IMR-90 (cell line): ENCODE measurements at regions not wholly inside any gene's neighbourhood (a gene's known extent, or its start where the extent isn't known, plus 50 kb on each side); places are given as distances from the start of the nearest gene placed in this dataset.

Experiments
- ATAC-seq: fragments of 200-7000 bp; cut with Tn5 transposase; 2 replicates; pipeline ENCODE4 v1.9.1; 2020; ENCODE audit warnings: low read depth, mild to moderate bottlenecking, moderate library complexity
- BruUV-seq: library from RNA; stranded (reverse); fragments of 400-500 nt; replicated peaks from 2 replicates; lab custom pipeline; 2021; lab: Mats Ljungman, UMichigan
- CTCF ChIA-PET: fragments of 300-600 bp; formaldehyde crosslinking; extraction: SDS; loops from one replicate; lab custom pipeline; 2021; ENCODE audit warnings: antibody characterized with exemption; lab: Yijun Ruan, JAX
- POLR2A ChIA-PET: fragments of 300-600 bp; sonication (Branson Sonifier 250); formaldehyde crosslinking; loops from one replicate; lab custom pipeline; 2022; ENCODE audit warnings: antibody characterized with exemption; ENCODE audit not compliant: unreplicated experiment; lab: Charles Lee
- DNase-seq: peaks from one replicate; pipeline ENCODE4 v3.0.0; 2013
- H2AFZ ChIP-seq: replicated peaks from 2 replicates; pipeline ENCODE3; 2013; ENCODE audit warnings: low read length, mild to moderate bottlenecking; ENCODE audit not compliant: poor library complexity
- H2AK5ac ChIP-seq: 2 replicates; pipeline ENCODE4 v1.6.1; 2013; ENCODE audit warnings: low read depth, low read length, inconsistent platforms
- H2AK9ac ChIP-seq: replicated peaks from 2 replicates; pipeline ENCODE3; 2013; ENCODE audit warnings: mild to moderate bottlenecking, low read depth, low read length, moderate library complexity; ENCODE audit not compliant: poor library complexity
- H2BK120ac ChIP-seq: 2 replicates; pipeline ENCODE4 v1.6.1; 2013; ENCODE audit warnings: low read depth, low read length, inconsistent platforms
- H2BK15ac ChIP-seq: 3 replicates; pipeline ENCODE4 v1.6.1; 2013; ENCODE audit warnings: low read depth, low read length, inconsistent platforms
- H2BK20ac ChIP-seq: 2 replicates; pipeline ENCODE4 v1.6.1; 2013; ENCODE audit warnings: low read depth, mild to moderate bottlenecking, inconsistent platforms, low read length, moderate library complexity
- H2BK5ac ChIP-seq: 2 replicates; pipeline ENCODE4 v1.6.1; 2013; ENCODE audit warnings: mild to moderate bottlenecking, low read depth, low read length, inconsistent platforms; ENCODE audit not compliant: poor library complexity, severe bottlenecking
- H3K14ac ChIP-seq: replicated peaks from 2 replicates; pipeline ENCODE4 v1.6.1; 2013; ENCODE audit warnings: low read depth, low read length, inconsistent platforms
- H3K18ac ChIP-seq: 2 replicates; pipeline ENCODE4 v1.6.1; 2013; ENCODE audit warnings: low read depth, low read length, control low read depth
- H3K23ac ChIP-seq: 2 replicates; pipeline ENCODE4 v1.6.1; 2013; ENCODE audit warnings: low read depth, low read length, inconsistent platforms
- H3K27ac ChIP-seq: 2 replicates; pipeline ENCODE4 v1.5.1; 2013; ENCODE audit warnings: mild to moderate bottlenecking, control low read depth, low read length; ENCODE audit not compliant: insufficient read depth
- H3K27me3 ChIP-seq: 2 replicates; pipeline ENCODE4 v1.6.1; 2013; ENCODE audit warnings: low read length; ENCODE audit not compliant: control insufficient read depth, insufficient read depth
- H3K36me3 ChIP-seq: 2 replicates; pipeline ENCODE4 v1.6.1; 2013; ENCODE audit warnings: low read length, mixed read lengths; ENCODE audit not compliant: control insufficient read depth, insufficient read depth
- H3K4ac ChIP-seq: 2 replicates; pipeline ENCODE4 v1.6.1; 2013; ENCODE audit warnings: low read depth, low read length, inconsistent platforms
- H3K4me1 ChIP-seq: 2 replicates; pipeline ENCODE4 v1.6.1; 2013; ENCODE audit warnings: low read length, mixed read lengths; ENCODE audit not compliant: control insufficient read depth, insufficient read depth
- H3K4me2 ChIP-seq: 2 replicates; pipeline ENCODE4 v1.6.1; 2013; ENCODE audit warnings: low read depth, mild to moderate bottlenecking, control low read depth, low read length, moderate library complexity
- H3K4me3 ChIP-seq: 2 replicates; pipeline ENCODE4 v1.5.1; 2013; ENCODE audit warnings: low read depth, mild to moderate bottlenecking, control low read depth, low read length, moderate library complexity; ENCODE audit not compliant: insufficient read depth
- H3K56ac ChIP-seq: 2 replicates; pipeline ENCODE4 v1.6.1; 2013; ENCODE audit warnings: low read length, inconsistent platforms; ENCODE audit not compliant: insufficient read depth; ENCODE audit errors: extremely low read depth
- H3K79me1 ChIP-seq, 2 experiments: 2 replicates each; pipeline ENCODE4 v1.6.1; 2013; ENCODE audit warnings: low read length in 2 of 2, inconsistent platforms in 1 of 2, low read depth in 1 of 2
- H3K9ac ChIP-seq: 2 replicates; pipeline ENCODE4 v1.6.1; 2013; ENCODE audit warnings: low read depth, low read length, control low read depth
- H3K9me1 ChIP-seq: 2 replicates; pipeline ENCODE4 v1.6.1; 2013; ENCODE audit warnings: low read length, inconsistent platforms; ENCODE audit not compliant: insufficient read depth
- H3K9me3 ChIP-seq: 2 replicates; pipeline ENCODE4 v1.6.1; 2013; ENCODE audit warnings: low read length; ENCODE audit not compliant: control insufficient read depth, insufficient read depth
- H4K20me1 ChIP-seq: 2 replicates; pipeline ENCODE4 v1.6.1; 2013; ENCODE audit warnings: low read length, inconsistent platforms; ENCODE audit not compliant: insufficient read depth
- H4K5ac ChIP-seq: 2 replicates; pipeline ENCODE4 v1.6.1; 2013; ENCODE audit warnings: mild to moderate bottlenecking, low read depth, low read length, control low read depth
- H4K8ac ChIP-seq, 2 experiments: 2 replicates each; pipeline ENCODE4 v1.6.1; 2013; ENCODE audit warnings: low read depth in 2 of 2, low read length in 2 of 2, control low read depth in 1 of 2, inconsistent platforms in 1 of 2
- H4K91ac ChIP-seq: 2 replicates; pipeline ENCODE4 v1.6.1; 2013; ENCODE audit warnings: low read depth, low read length, inconsistent platforms; ENCODE audit not compliant: insufficient read depth
- BHLHE40 ChIP-seq: fragments of 150-350 bp; IDR thresholded peaks from 2 replicates; pipeline ENCODE4 v1.6.1; 2016; ENCODE audit warnings: mild to moderate bottlenecking, low read depth, low read length
- CEBPB ChIP-seq: IDR thresholded peaks from 2 replicates; pipeline ENCODE4 v1.6.1; 2012; ENCODE audit warnings: low read depth, low read length, improper control_type of control experiment
- CTCF ChIP-seq: conservative IDR thresholded peaks from 2 replicates; pipeline ENCODE4 v1.5.1; 2012; ENCODE audit warnings: mild to moderate bottlenecking, low read depth, low read length, improper control_type of control experiment
- ELK1 ChIP-seq: fragments of 150-350 bp; IDR thresholded peaks from 2 replicates; pipeline ENCODE4 v1.6.1; 2016; ENCODE audit warnings: low read depth, mild to moderate bottlenecking, low read length, moderate library complexity, borderline replicate concordance
- MAFK ChIP-seq: IDR thresholded peaks from 2 replicates; pipeline ENCODE4 v1.6.1; 2012; ENCODE audit warnings: low read depth, low read length, improper control_type of control experiment
- MXI1 ChIP-seq: IDR thresholded peaks from 2 replicates; pipeline ENCODE4 v1.6.1; 2012; ENCODE audit warnings: low read depth, mild to moderate bottlenecking, low read length, moderate library complexity, borderline replicate concordance
- POLR2A ChIP-seq: IDR thresholded peaks from 2 replicates; pipeline ENCODE4 v1.6.1; 2012; ENCODE audit warnings: mild to moderate bottlenecking, low read depth, low read length
- RCOR1 ChIP-seq: IDR thresholded peaks from 2 replicates; pipeline ENCODE4 v1.6.1; 2012; ENCODE audit warnings: mild to moderate bottlenecking, low read length, improper control_type of control experiment; ENCODE audit not compliant: insufficient replicate concordance
- SMC3 ChIP-seq: fragments of 150-350 bp; IDR thresholded peaks from 2 replicates; pipeline ENCODE4 v1.6.1; 2016; ENCODE audit warnings: low read depth, mild to moderate bottlenecking, antibody characterized with exemption, low read length, moderate library complexity
- WGBS, 2 experiments: methylation state at CpG; one replicate each; pipeline versions ENCODE4 v1.1.5 to v1.1.7; 2013; ENCODE audit warnings: missing lambda C conversion rate in 2 of 2; ENCODE audit not compliant: insufficient read length in 1 of 2; ENCODE audit errors: extremely low coverage in 2 of 2; 5-methylcytosine and 5-hydroxymethylcytosine counted together
- dilution Hi-C: fragments of 300-500 bp; cut with HindIII; formaldehyde crosslinking; loops from one replicate; pipeline ENCODE4 v1.14.3; 2018; ENCODE audit warnings: low sequenced_read_pairs; ENCODE audit not compliant: unreplicated experiment
- in situ Hi-C: fragments of 300-500 bp; cut with MboI; formaldehyde crosslinking; loops from 3 replicates; pipeline ENCODE4 v1.14.3; 2019; ENCODE audit warnings: low sequenced_read_pairs, inconsistent platforms, mixed read lengths
- intact Hi-C: fragments of 100-400 bp; cut with micrococcal nuclease; formaldehyde crosslinking; loops from 2 replicates; pipeline ENCODE4 v1.10.0; 2022

- no peak for TF ChIP-seq CTCF
- TF ChIP-seq MAFK, result no peak
These were observed 480.6 kb downstream of the TMEM114 start (continued) for GRCh38 chr16:8109510-8110369.

GRCh38 chr16:8108991-8109509, 481.3 kb downstream of the TMEM114 start:
- no peak overlapping the region for H4K8ac ChIP-seq
- TF ChIP-seq SMC3, result no peak
- no peak for TF ChIP-seq POLR2A
- TF ChIP-seq RCOR1, result no peak
- no peak for TF ChIP-seq BHLHE40
- no peak for TF ChIP-seq MAFK
- no peak for TF ChIP-seq ELK1
- TF ChIP-seq CEBPB, result no peak
- TF ChIP-seq CTCF, result no peak
- no peak for TF ChIP-seq MXI1

More at GRCh38 chr16:8108991-8109509, 481.3 kb downstream of the TMEM114 start:
- ATAC-seq (no peak), DNase-seq (no peak)
- Histone ChIP-seq H2BK120ac (no peak overlapping the region), H3K4me2 (no peak overlapping the region), H2AFZ (no peak overlapping the region), H3K23ac (no peak overlapping the region), H3K36me3 (no peaks in the 10 kb centered on the region), H3K56ac (no peak overlapping the region), H2AK9ac (no peak overlapping the region), H3K79me1 (no peaks in the 10 kb centered on the region), H2BK15ac (no peak overlapping the region), H3K9me3 (peaks cover 19% of the 10 kb centered on the region), H2BK20ac (no peak overlapping the region), H3K9ac (no peak overlapping the region), H3K14ac (no peak overlapping the region), H3K4ac (no peak overlapping the region), H3K27me3 (no peaks in the 10 kb centered on the region), H2BK5ac (no peak overlapping the region), H3K4me3 (no peak overlapping the region), H4K91ac (no peak overlapping the region), H3K9me1 (no peaks in the 10 kb centered on the region), H4K20me1 (no peaks in the 10 kb centered on the region), H3K4me1 (no peaks in the 10 kb centered on the region), H2AK5ac (no peak overlapping the region), H4K5ac (no peak overlapping the region), H3K18ac (no peak overlapping the region), H3K27ac (no peak overlapping the region)
- dilution Hi-C loops (no loop called here), in situ Hi-C loops (no loop called here), intact Hi-C loops (no loop called here)
- CTCF ChIA-PET, result no interaction called here
- WGBS, 2 experiments, result 59% methylated on average over 5 of the region's 15 CpGs; no CpG with 5 or more reads in 1 of the 2 experiments
- POLR2A ChIA-PET, result no interaction called here
- BruUV-seq, result no TSS peak
